ENCODE measurements at regions not wholly inside any gene's neighbourhood (a gene's known extent, or its start where the extent isn't known, plus 50 kb on each side); places are given as distances from the start of the nearest gene placed in this dataset.

DNA sequence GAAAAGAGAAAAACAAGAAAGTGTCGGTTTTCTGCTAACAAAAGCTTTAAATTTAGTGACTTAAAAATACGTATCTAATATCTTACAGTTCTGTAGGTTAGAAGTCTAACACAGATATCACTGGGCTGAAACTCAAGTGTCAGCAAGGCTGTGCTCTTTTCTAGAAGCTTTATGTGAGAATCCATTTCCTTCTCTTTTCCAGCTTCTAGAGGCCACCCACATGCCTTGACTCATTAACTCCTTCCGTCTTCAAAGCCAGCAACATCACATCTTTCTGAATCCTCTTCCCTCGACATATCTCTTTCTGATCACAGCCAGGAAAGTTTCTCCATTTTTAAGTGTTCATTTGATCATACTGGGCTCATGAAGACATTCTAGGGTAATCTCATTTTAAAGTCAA, 262.0 kb downstream of the MAFB start:
- no peaks in the 10 kb centered on the region for H3K36me3 ChIP-seq (ENCODE audit: low read depth, low read length)
- no peak overlapping the region for H2AFZ ChIP-seq (ENCODE audit: low read length)
- no peak overlapping the region for H3K4me2 ChIP-seq (ENCODE audit: low read length)
- no peaks in the 10 kb centered on the region for H3K27me3 ChIP-seq (ENCODE audit: low read length)
- 0 out of 2 replicates have a peak, but pooled peaks cover 16% of the 10 kb centered on the region for H3K9me3 ChIP-seq (ENCODE audit: low read length)
- H3K9ac ChIP-seq (ENCODE audit: low read length), result no peak overlapping the region
- H3K27ac ChIP-seq (ENCODE audit: low read length), result no peak overlapping the region
- ATAC-seq (no peak), DNase-seq (no peak)
- TF ChIP-seq EZH2phosphoT487 (IDR thresholded peaks at IDR 0.05; ENCODE audit: borderline replicate concordance, low read length) (no peak), EZH2 (IDR thresholded peaks at IDR 0.05; ENCODE audit: low read length, unreplicated experiment) (no peak)
- TF ChIP-seq, protein P1, sequence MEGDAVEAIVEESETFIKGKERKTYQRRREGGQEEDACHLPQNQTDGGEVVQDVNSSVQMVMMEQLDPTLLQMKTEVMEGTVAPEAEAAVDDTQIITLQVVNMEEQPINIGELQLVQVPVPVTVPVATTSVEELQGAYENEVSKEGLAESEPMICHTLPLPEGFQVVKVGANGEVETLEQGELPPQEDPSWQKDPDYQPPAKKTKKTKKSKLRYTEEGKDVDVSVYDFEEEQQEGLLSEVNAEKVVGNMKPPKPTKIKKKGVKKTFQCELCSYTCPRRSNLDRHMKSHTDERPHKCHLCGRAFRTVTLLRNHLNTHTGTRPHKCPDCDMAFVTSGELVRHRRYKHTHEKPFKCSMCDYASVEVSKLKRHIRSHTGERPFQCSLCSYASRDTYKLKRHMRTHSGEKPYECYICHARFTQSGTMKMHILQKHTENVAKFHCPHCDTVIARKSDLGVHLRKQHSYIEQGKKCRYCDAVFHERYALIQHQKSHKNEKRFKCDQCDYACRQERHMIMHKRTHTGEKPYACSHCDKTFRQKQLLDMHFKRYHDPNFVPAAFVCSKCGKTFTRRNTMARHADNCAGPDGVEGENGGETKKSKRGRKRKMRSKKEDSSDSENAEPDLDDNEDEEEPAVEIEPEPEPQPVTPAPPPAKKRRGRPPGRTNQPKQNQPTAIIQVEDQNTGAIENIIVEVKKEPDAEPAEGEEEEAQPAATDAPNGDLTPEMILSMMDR (conservative IDR thresholded peaks at IDR 0.05; ENCODE audit: low read depth, low read length), result no peak
- no peaks in the 10 kb centered on the region for H3K79me2 ChIP-seq (ENCODE audit: low read length)
- H4K20me1 ChIP-seq (ENCODE audit: low read length), result no peaks in the 10 kb centered on the region
- intact Hi-C loops (cut with micrococcal nuclease), result no loop called here
- no peaks in the 10 kb centered on the region for H3K4me1 ChIP-seq (ENCODE audit: insufficient read depth, low read length)
- CTCF ChIA-PET, result no interaction called here
- BruUV-seq (replicated peaks), result no TSS peak
- POLR2A ChIA-PET (ENCODE audit: unreplicated experiment), result no interaction called here
- H3F3A ChIP-seq (ENCODE audit: low read length, unreplicated experiment), result no peaks in the 10 kb centered on the region
- H3K4me3 ChIP-seq (ENCODE audit: low read length), result no peak overlapping the region
- H3K9me2 ChIP-seq (replicated peaks; ENCODE audit: low read length), result no peaks in the 10 kb centered on the region

DNA sequence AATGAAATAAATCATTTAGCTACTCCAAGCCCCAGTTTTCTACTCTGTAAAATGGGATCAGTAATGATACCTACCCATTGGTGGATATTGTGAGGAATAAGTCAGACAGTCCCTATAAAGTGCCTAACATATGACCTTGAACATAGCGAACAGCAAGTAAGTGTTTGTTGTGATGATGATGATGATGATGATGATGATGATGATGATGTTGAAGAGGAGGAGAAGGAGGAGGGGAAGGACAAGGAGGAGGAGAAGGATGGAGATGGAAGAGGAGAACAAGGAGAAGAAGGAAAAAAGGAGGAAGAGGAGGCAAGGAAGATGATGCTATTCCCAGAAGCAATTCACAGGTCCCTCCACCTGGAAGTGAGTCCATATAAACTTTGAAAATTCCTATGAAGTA, 264.3 kb downstream of the MAFB start:
- CTCF ChIA-PET, result no interaction called here
- no peak overlapping the region for H3K27ac ChIP-seq (ENCODE audit: low read length)
- H3K79me2 ChIP-seq (ENCODE audit: low read length), result no peaks in the 10 kb centered on the region
- BruUV-seq (replicated peaks), result no TSS peak
- no peaks in the 10 kb centered on the region for H3K4me1 ChIP-seq (ENCODE audit: insufficient read depth, low read length)
- H3K9me2 ChIP-seq (replicated peaks; ENCODE audit: low read length), result no peaks in the 10 kb centered on the region
- TF ChIP-seq, protein P1 (conservative IDR thresholded peaks at IDR 0.05; ENCODE audit: low read depth, low read length), result no peak
- no peak for TF ChIP-seq EZH2phosphoT487 (IDR thresholded peaks at IDR 0.05; ENCODE audit: borderline replicate concordance, low read length)
- no peak for TF ChIP-seq EZH2 (IDR thresholded peaks at IDR 0.05; ENCODE audit: low read length, unreplicated experiment)
- no peak overlapping the region for H3K4me2 ChIP-seq (ENCODE audit: low read length)
- H4K20me1 ChIP-seq (ENCODE audit: low read length), result no peaks in the 10 kb centered on the region
- no peak overlapping the region for H3K9ac ChIP-seq (ENCODE audit: low read length)
- POLR2A ChIA-PET (ENCODE audit: unreplicated experiment), result no interaction called here
- no peak for ATAC-seq
- no peaks in the 10 kb centered on the region for H3F3A ChIP-seq (ENCODE audit: low read length, unreplicated experiment)
- H3K9me3 ChIP-seq (ENCODE audit: low read length), result 0 out of 2 replicates have a peak, but pooled peaks cover 16% of the 10 kb centered on the region
- no peak for DNase-seq
- no peaks in the 10 kb centered on the region for H3K36me3 ChIP-seq (ENCODE audit: low read depth, low read length)
- H2AFZ ChIP-seq (ENCODE audit: low read length), result no peak overlapping the region
- intact Hi-C loops (cut with micrococcal nuclease), result no loop called here
- H3K4me3 ChIP-seq (ENCODE audit: low read length), result no peak overlapping the region
- no peaks in the 10 kb centered on the region for H3K27me3 ChIP-seq (ENCODE audit: low read length)

GRCh38 chr20:40422656-40423055, 266.4 kb downstream of the MAFB start:
- ATAC-seq (no peak), DNase-seq (no peak)
- H3K4me3 ChIP-seq (ENCODE audit: low read length), result no peak overlapping the region
- H3F3A ChIP-seq (ENCODE audit: low read length, unreplicated experiment), result no peaks in the 10 kb centered on the region
- H3K9ac ChIP-seq (ENCODE audit: low read length), result no peak overlapping the region
- intact Hi-C loops (cut with micrococcal nuclease), result no loop called here
- no peaks in the 10 kb centered on the region for H3K4me1 ChIP-seq (ENCODE audit: insufficient read depth, low read length)
- CTCF ChIA-PET, result no interaction called here
- H4K20me1 ChIP-seq (ENCODE audit: low read length), result no peaks in the 10 kb centered on the region
- no peaks in the 10 kb centered on the region for H3K79me2 ChIP-seq (ENCODE audit: low read length)
- H3K9me3 ChIP-seq (ENCODE audit: low read length), result 0 out of 2 replicates have a peak, but pooled peaks cover 15% of the 10 kb centered on the region
- no peak overlapping the region for H2AFZ ChIP-seq (ENCODE audit: low read length)
- H3K36me3 ChIP-seq (ENCODE audit: low read depth, low read length), result no peaks in the 10 kb centered on the region
- H3K27ac ChIP-seq (ENCODE audit: low read length), result no peak overlapping the region
- no peak overlapping the region for H3K4me2 ChIP-seq (ENCODE audit: low read length)
- TF ChIP-seq, protein P1 (conservative IDR thresholded peaks at IDR 0.05; ENCODE audit: low read depth, low read length), result no peak
- TF ChIP-seq EZH2phosphoT487 (IDR thresholded peaks at IDR 0.05; ENCODE audit: borderline replicate concordance, low read length) (no peak), EZH2 (IDR thresholded peaks at IDR 0.05; ENCODE audit: low read length, unreplicated experiment) (no peak)
- H3K9me2 ChIP-seq (replicated peaks; ENCODE audit: low read length), result no peaks in the 10 kb centered on the region
- BruUV-seq (replicated peaks), result no TSS peak
- POLR2A ChIA-PET (ENCODE audit: unreplicated experiment), result no interaction called here
- H3K27me3 ChIP-seq (ENCODE audit: low read length), result no peaks in the 10 kb centered on the region
